Adrenal gland (tissue), 5 donors: ENCODE measurements at regions not wholly inside any gene's neighbourhood (a gene's known extent, or its start where the extent isn't known, plus 50 kb on each side); places are given as distances from the start of the nearest gene placed in this dataset.

ENCODE experiments used
- CTCF ChIP-seq, 6 experiments: fragments of 450-650 bp in 4 of 6; fragments of 200-600 bp in 2 of 6; sonication (generic) in 1 of 6; IDR thresholded peaks; 1 replicate in 5 of 6; 2 replicates in 1 of 6; pipeline versions ENCODE4 v1.5.1 to v1.8.0; 2016 to 2021; ENCODE audit warnings: antibody characterized with exemption in 6 of 6, mild to moderate bottlenecking in 2 of 6, moderate library complexity in 1 of 6
- POLR2A ChIP-seq, 2 donors: fragments of 450-650 bp; IDR thresholded peaks; one replicate each; pipeline ENCODE4 v1.6.1; 2017; ENCODE audit warnings: antibody characterized with exemption in 2 of 2, mild to moderate bottlenecking in 2 of 2, moderate library complexity in 1 of 2
- donor health status: DM: no; HTN: no; CAD: no.

GRCh38 chr6:164763788-164764187, 545.6 kb downstream of the C6orf118 start:
- TF ChIP-seq CTCF (IDR thresholded peaks at IDR 0.05) (no peak), POLR2A (IDR thresholded peaks at IDR 0.05) (no peak)
